Liver (tissue), 8 donors: ENCODE measurements at regions not wholly inside any gene's neighbourhood (a gene's known extent, or its start where the extent isn't known, plus 50 kb on each side); places are given as distances from the start of the nearest gene placed in this dataset.

ENCODE experiments used
- DNase-seq: peaks from one replicate; pipeline ENCODE4 v3.0.0-alpha.2; 2017; ENCODE audit warnings: low spot score
- H3K27ac ChIP-seq, 2 donors: one replicate each; pipeline ENCODE4 v1.7.0; 2013; ENCODE audit warnings: inconsistent platforms in 2 of 2, low read length in 2 of 2, control low read depth in 1 of 2, low read depth in 1 of 2, mild to moderate bottlenecking in 1 of 2
- H3K27me3 ChIP-seq, 4 donors: one replicate each; pipeline versions ENCODE4 v1.6.1 to v1.7.0; 2013; ENCODE audit warnings: low read length in 3 of 4, inconsistent platforms in 1 of 4, mild to moderate bottlenecking in 1 of 4, moderate library complexity in 1 of 4; ENCODE audit not compliant: control insufficient read depth in 4 of 4, insufficient read depth in 4 of 4
- H3K36me3 ChIP-seq, 4 donors: one replicate each; pipeline versions ENCODE4 v1.6.1 to v1.7.0; 2013; ENCODE audit warnings: low read length in 3 of 4, mild to moderate bottlenecking in 3 of 4, low read depth in 1 of 4, moderate library complexity in 1 of 4; ENCODE audit not compliant: control insufficient read depth in 4 of 4, insufficient read depth in 3 of 4
- H3K4me1 ChIP-seq, 4 donors: one replicate each; pipeline versions ENCODE4 v1.6.1 to v1.7.0; 2013; ENCODE audit warnings: low read length in 3 of 4, mild to moderate bottlenecking in 3 of 4, moderate library complexity in 1 of 4; ENCODE audit not compliant: control insufficient read depth in 4 of 4, insufficient read depth in 4 of 4
- H3K4me3 ChIP-seq, 3 donors: one replicate each; pipeline versions ENCODE4 v1.6.1 to v1.7.0; 2013; ENCODE audit warnings: low read length in 3 of 3, control low read depth in 1 of 3, low read depth in 1 of 3, mild to moderate bottlenecking in 1 of 3
- H3K9ac ChIP-seq, 2 donors: one replicate each; pipeline ENCODE4 v1.7.0; 2013; ENCODE audit warnings: low read length in 2 of 2, mild to moderate bottlenecking in 2 of 2, moderate library complexity in 2 of 2, control low read depth in 1 of 2, low read depth in 1 of 2
- H3K9me3 ChIP-seq, 4 donors: one replicate each; pipeline versions ENCODE4 v1.6.1 to v1.7.0; 2013; ENCODE audit warnings: low read length in 3 of 4; ENCODE audit not compliant: control insufficient read depth in 4 of 4
- ATF3 ChIP-seq: IDR thresholded peaks from 2 replicates; pipeline ENCODE4 v1.6.1; 2016; ENCODE audit warnings: antibody characterized with exemption
- CTCF ChIP-seq: fragments of 150-350 bp; IDR thresholded peaks from 2 replicates; pipeline ENCODE4 v1.5.1; 2017; ENCODE audit warnings: improper control_type of control experiment, low read depth, low read length; ENCODE audit not compliant: missing input control
- EGR1 ChIP-seq, 2 donors: IDR thresholded peaks; 2 replicates each; pipeline ENCODE4 v1.6.1; 2016 to 2018; ENCODE audit warnings: antibody characterized with exemption in 2 of 2, low read depth in 2 of 2
- FOXA1 ChIP-seq: IDR thresholded peaks from 2 replicates; pipeline ENCODE4 v1.6.1; 2016; ENCODE audit warnings: antibody characterized with exemption
- FOXA2 ChIP-seq: IDR thresholded peaks from 2 replicates; pipeline ENCODE4 v1.6.1; 2016; ENCODE audit warnings: antibody characterized with exemption
- GABPA ChIP-seq, 2 donors: IDR thresholded peaks in 1 of 2; conservative IDR thresholded peaks in 1 of 2; 2 replicates each; pipeline ENCODE4 v1.6.1; 2016; ENCODE audit warnings: antibody characterized with exemption in 2 of 2, mild to moderate bottlenecking in 1 of 2, moderate library complexity in 1 of 2
- HNF4A ChIP-seq, 2 donors: conservative IDR thresholded peaks; 2 replicates each; pipeline ENCODE4 v1.6.1; 2016; ENCODE audit warnings: antibody characterized with exemption in 2 of 2, mild to moderate bottlenecking in 2 of 2
- HNF4G ChIP-seq: IDR thresholded peaks from 2 replicates; pipeline ENCODE4 v1.6.1; 2016; ENCODE audit warnings: antibody characterized with exemption
- JUND ChIP-seq, 2 donors: IDR thresholded peaks; 2 replicates each; pipeline ENCODE4 v1.6.1; 2016; ENCODE audit warnings: antibody characterized with exemption in 2 of 2
- MAX ChIP-seq: IDR thresholded peaks from 2 replicates; pipeline ENCODE4 v1.6.1; 2016; ENCODE audit warnings: antibody characterized with exemption
- NR2F2 ChIP-seq: IDR thresholded peaks from 2 replicates; pipeline ENCODE4 v1.6.1; 2016; ENCODE audit warnings: antibody characterized with exemption
- REST ChIP-seq: IDR thresholded peaks from 2 replicates; pipeline ENCODE4 v1.6.1; 2016; ENCODE audit warnings: antibody characterized with exemption, mild to moderate bottlenecking
- RXRA ChIP-seq, 2 donors: IDR thresholded peaks; 2 replicates each; pipeline ENCODE4 v1.6.1; 2017 to 2018; ENCODE audit warnings: antibody characterized with exemption in 2 of 2, mild to moderate bottlenecking in 1 of 2
- SP1 ChIP-seq: IDR thresholded peaks from 2 replicates; pipeline ENCODE4 v1.6.1; 2018; ENCODE audit warnings: antibody characterized with exemption, mild to moderate bottlenecking
- TAF1 ChIP-seq: conservative IDR thresholded peaks from 2 replicates; pipeline ENCODE4 v1.6.1; 2016; ENCODE audit warnings: antibody characterized with exemption, mild to moderate bottlenecking
- YY1 ChIP-seq: IDR thresholded peaks from 2 replicates; pipeline ENCODE4 v1.6.1; 2016; ENCODE audit warnings: antibody characterized with exemption, mild to moderate bottlenecking
- ZBTB33 ChIP-seq: IDR thresholded peaks from 2 replicates; pipeline ENCODE4 v1.6.1; 2016; ENCODE audit warnings: antibody characterized with exemption
- WGBS: extraction: QIAGEN DNeasy Blood & Tissue Kit; methylation state at CpG from one replicate; pipeline ENCODE4 v1.1.7; 2013; 5-methylcytosine and 5-hydroxymethylcytosine counted together
- donor health status: healthy.
- donor health status: healthy.
- donor health status: healthy.
- donor health status: healthy.
- donor health status: healthy.

GRCh38 chr4:65960751-65961150, 290.5 kb upstream of the EPHA5 start:
- Histone ChIP-seq H3K4me1 (no peaks in the 10 kb centered on the region), H3K27me3 (no peaks in the 10 kb centered on the region), H3K27ac (no peak overlapping the region), H3K9ac (no peak overlapping the region), H3K4me3 (no peak overlapping the region), H3K9me3 (no peaks in the 10 kb centered on the region), H3K36me3 (no peaks in the 10 kb centered on the region)
- 32% methylated on average over 1 of the region's 1 CpG for WGBS
- no peak for DNase-seq
- TF ChIP-seq NR2F2 = no peak
- TF ChIP-seq HNF4G = no peak
- no peak for TF ChIP-seq EGR1 (IDR thresholded peaks at IDR 0.05; ENCODE audit: low read depth in 2 of 2)
- TF ChIP-seq GABPA (IDR thresholded peaks at IDR 0.05 in 1 of 2, conservative IDR thresholded peaks at IDR 0.05 in 1 of 2) = no peak
- TF ChIP-seq TAF1 = no peak
- no peak for TF ChIP-seq FOXA2
- TF ChIP-seq SP1 = no peak
- no peak for TF ChIP-seq HNF4A (conservative IDR thresholded peaks at IDR 0.05)
- no peak for TF ChIP-seq ATF3
- no peak for TF ChIP-seq JUND (IDR thresholded peaks at IDR 0.05)
- no peak for TF ChIP-seq REST
- TF ChIP-seq MAX = no peak
- no peak for TF ChIP-seq CTCF
- TF ChIP-seq YY1 = no peak
- no peak for TF ChIP-seq FOXA1
- no peak for TF ChIP-seq ZBTB33

GRCh38 chr4:65954416-65954815, 284.1 kb upstream of the EPHA5 start:
- WGBS = 90% methylated on average over 1 of the region's 1 CpG
- Histone ChIP-seq H3K9ac (no peak overlapping the region), H3K4me3 (no peak overlapping the region), H3K9me3 (no peaks in the 10 kb centered on the region), H3K27ac (no peak overlapping the region), H3K36me3 (no peaks in the 10 kb centered on the region), H3K4me1 (no peaks in the 10 kb centered on the region), H3K27me3 (no peaks in the 10 kb centered on the region)
- DNase-seq = no peak
- TF ChIP-seq HNF4G (no peak), ZBTB33 (no peak), HNF4A (conservative IDR thresholded peaks at IDR 0.05) (no peak), FOXA2 (no peak), JUND (IDR thresholded peaks at IDR 0.05) (no peak), MAX (no peak), SP1 (no peak), REST (no peak), NR2F2 (no peak), ATF3 (no peak), GABPA (IDR thresholded peaks at IDR 0.05 in 1 of 2, conservative IDR thresholded peaks at IDR 0.05 in 1 of 2) (no peak), YY1 (no peak), FOXA1 (no peak), TAF1 (no peak), RXRA (IDR thresholded peaks at IDR 0.05) (no peak)
